ENCODE measurements at regions not wholly inside any gene's neighbourhood (a gene's known extent, or its start where the extent isn't known, plus 50 kb on each side); places are given as distances from the start of the nearest gene placed in this dataset.

GRCh38 chr20:11366660-11367059 lies 551.0 kb upstream of the BTBD3 start:
- Histone ChIP-seq H3K36me3 (ENCODE audit: control insufficient read depth, insufficient read depth, low read length) (no peaks in the 10 kb centered on the region), H3K4me3 (ENCODE audit: low read depth in 2 of 2, low read length in 2 of 2) (no peak overlapping the region), H3K4me1 (ENCODE audit: control insufficient read depth, insufficient read depth, low read length) (no peaks in the 10 kb centered on the region), H3K27ac (ENCODE audit: low read length) (no peak overlapping the region), H3K9me3 (ENCODE audit: control insufficient read depth, insufficient read depth, low read depth, low read length) (no peaks in the 10 kb centered on the region), H3K27me3 (ENCODE audit: control insufficient read depth, insufficient read depth, low read length) (no peaks in the 10 kb centered on the region)
- DNase-seq (ENCODE audit: low read depth, low spot score), result no peak
- ChIA-PET POLR2A (no interaction called here), CTCF (no interaction called here)
- intact Hi-C loops (cut with micrococcal nuclease; ENCODE audit: unreplicated experiment) (no loop called here), in situ Hi-C loops (cut with HindIII; ENCODE audit: low pct_unique_long_range_greater_than_20kb, low sequenced_read_pairs) (no loop called here)
- TF ChIP-seq REST (IDR thresholded peaks at IDR 0.05; ENCODE audit: insufficient read depth in 1 of 2, low read depth in 2 of 2, low read length in 1 of 2) (no peak), POLR2AphosphoS5 (IDR thresholded peaks at IDR 0.05; ENCODE audit: low read depth, low read length) (no peak), TCF7L2 (IDR thresholded peaks at IDR 0.05; ENCODE audit: low read depth, low read length) (no peak), SIN3A (IDR thresholded peaks at IDR 0.05; ENCODE audit: borderline replicate concordance, insufficient read depth, low read depth, low read length) (no peak), CTCF (IDR thresholded peaks at IDR 0.05) (no peak)
- no peak for ATAC-seq
- BruUV-seq (replicated peaks), result no TSS peak

- Histone ChIP-seq H3K4me3 (ENCODE audit: low read depth in 2 of 2, low read length in 2 of 2) (no peak overlapping the region), H3K27ac (ENCODE audit: low read length) (no peak overlapping the region), H3K27me3 (ENCODE audit: control insufficient read depth, insufficient read depth, low read length) (no peaks in the 10 kb centered on the region), H3K9me3 (ENCODE audit: control insufficient read depth, insufficient read depth, low read depth, low read length) (no peaks in the 10 kb centered on the region), H3K36me3 (ENCODE audit: control insufficient read depth, insufficient read depth, low read length) (no peaks in the 10 kb centered on the region), H3K4me1 (ENCODE audit: control insufficient read depth, insufficient read depth, low read length) (no peaks in the 10 kb centered on the region)
- in situ Hi-C loops (cut with HindIII; ENCODE audit: low pct_unique_long_range_greater_than_20kb, low sequenced_read_pairs) (no loop called here), intact Hi-C loops (cut with micrococcal nuclease; ENCODE audit: unreplicated experiment) (no loop called here)
- no TSS peak for BruUV-seq (replicated peaks)
- POLR2A ChIA-PET, result no interaction called here
- CTCF ChIA-PET, result no interaction called here
- TF ChIP-seq SIN3A (IDR thresholded peaks at IDR 0.05; ENCODE audit: borderline replicate concordance, insufficient read depth, low read depth, low read length) (no peak), TCF7L2 (IDR thresholded peaks at IDR 0.05; ENCODE audit: low read depth, low read length) (no peak)
- DNase-seq (ENCODE audit: low read depth, low spot score), result no peak
- no peak for ATAC-seq
Observed at GRCh38 chr20:11368499-11368898, 549.2 kb upstream of the BTBD3 start.

- ATAC-seq (no peak), DNase-seq (ENCODE audit: low read depth, low spot score) (no peak)
- no peaks in the 10 kb centered on the region for H3K4me1 ChIP-seq (ENCODE audit: control insufficient read depth, insufficient read depth, low read length)
- TF ChIP-seq REST (IDR thresholded peaks at IDR 0.05; ENCODE audit: insufficient read depth in 1 of 2, low read depth in 2 of 2, low read length in 1 of 2) (no peak), TCF7L2 (IDR thresholded peaks at IDR 0.05; ENCODE audit: low read depth, low read length) (no peak), CTCF (IDR thresholded peaks at IDR 0.05) (no peak), POLR2AphosphoS5 (IDR thresholded peaks at IDR 0.05; ENCODE audit: low read depth, low read length) (no peak), SIN3A (IDR thresholded peaks at IDR 0.05; ENCODE audit: borderline replicate concordance, insufficient read depth, low read depth, low read length) (no peak)
- no peak overlapping the region for H3K4me3 ChIP-seq (ENCODE audit: low read depth in 2 of 2, low read length in 2 of 2)
- BruUV-seq (replicated peaks), result no TSS peak
- H3K27me3 ChIP-seq (ENCODE audit: control insufficient read depth, insufficient read depth, low read length), result no peaks in the 10 kb centered on the region
- no peak overlapping the region for H3K27ac ChIP-seq (ENCODE audit: low read length)
- ChIA-PET POLR2A (no interaction called here), CTCF (no interaction called here)
- no peaks in the 10 kb centered on the region for H3K9me3 ChIP-seq (ENCODE audit: control insufficient read depth, insufficient read depth, low read depth, low read length)
- no peaks in the 10 kb centered on the region for H3K36me3 ChIP-seq (ENCODE audit: control insufficient read depth, insufficient read depth, low read length)
- in situ Hi-C loops (cut with HindIII; ENCODE audit: low pct_unique_long_range_greater_than_20kb, low sequenced_read_pairs) (no loop called here), intact Hi-C loops (cut with micrococcal nuclease; ENCODE audit: unreplicated experiment) (no loop called here)
Observed at GRCh38 chr20:11368965-11369711, 548.6 kb upstream of the BTBD3 start.

Measured in Panc1 (cell line).